ENCODE measurements at regions not wholly inside any gene's neighbourhood (a gene's known extent, or its start where the extent isn't known, plus 50 kb on each side); places are given as distances from the start of the nearest gene placed in this dataset.

- peaks cover 0 to 7% (median 0%) of the 10 kb centered on the region in 11 donors for H3K9me3 ChIP-seq
- intact Hi-C loops (cut with DNase I) = no loop called here
- ATAC-seq = no peak
- no peak overlapping the region for H3K27ac ChIP-seq
- H3K4me1 ChIP-seq = no peaks in the 10 kb centered on the region
- no peaks in the 10 kb centered on the region for H3K36me3 ChIP-seq
- TF ChIP-seq CTCF (IDR thresholded peaks at IDR 0.05) = no peak
- 69 to 79% methylated on average over 1 of the region's 1 CpG for WGBS, 2 donors
- H3K4me3 ChIP-seq = no peak overlapping the region
- no peaks in the 10 kb centered on the region for H3K27me3 ChIP-seq
- DNase-seq = no peak
Measured at GRCh38 chr1:73874806-73875205, 323.2 kb downstream of the LRRIQ3 start.

GRCh38 chr1:73868810-73869336 is 329.1 kb downstream of the LRRIQ3 start:
- DNase-seq = no peak
- TF ChIP-seq CTCF (IDR thresholded peaks at IDR 0.05) = no peak
- 81 to 87% methylated on average over 2 of the region's 2 CpGs for WGBS, 2 donors
- Histone ChIP-seq H3K36me3 (no peaks in the 10 kb centered on the region), H3K27me3 (no peaks in the 10 kb centered on the region), H3K4me1 (no peaks in the 10 kb centered on the region), H3K4me3 (no peak overlapping the region), H3K27ac (no peak overlapping the region), H3K9me3 (peaks cover 0 to 5% (median 0%) of the 10 kb centered on the region in 11 donors)
- ATAC-seq = no peak
- intact Hi-C loops (cut with DNase I) = no loop called here

GRCh38 chr1:73862355-73862754 is 335.6 kb downstream of the LRRIQ3 start:
- no peak overlapping the region for H3K27ac ChIP-seq
- no peaks in the 10 kb centered on the region for H3K27me3 ChIP-seq
- no peak overlapping the region for H3K4me3 ChIP-seq
- H3K9me3 ChIP-seq = peaks cover 0 to 5% (median 0%) of the 10 kb centered on the region in 11 donors
- no peak for ATAC-seq
- intact Hi-C loops (cut with DNase I) = no loop called here
- TF ChIP-seq CTCF (IDR thresholded peaks at IDR 0.05) = no peak
- no peak for DNase-seq
- H3K4me1 ChIP-seq = no peaks in the 10 kb centered on the region
- no peaks in the 10 kb centered on the region for H3K36me3 ChIP-seq
- WGBS, 2 donors = 79 to 82% methylated on average over 1 of the region's 1 CpG

- 46 to 51% methylated on average over 2 of the region's 2 CpGs for WGBS, 2 donors
- no peak for DNase-seq
- Histone ChIP-seq H3K4me1 (no peaks in the 10 kb centered on the region), H3K4me3 (no peak overlapping the region), H3K27ac (no peak overlapping the region), H3K36me3 (no peaks in the 10 kb centered on the region), H3K27me3 (no peaks in the 10 kb centered on the region), H3K9me3 (peaks cover 0 to 5% (median 0%) of the 10 kb centered on the region in 11 donors)
- TF ChIP-seq CTCF (IDR thresholded peaks at IDR 0.05) = no peak
- intact Hi-C loops (cut with DNase I) = no loop called here
- no peak for ATAC-seq
Measured at GRCh38 chr1:73860421-73860950, 337.5 kb downstream of the LRRIQ3 start.
